CD4-positive, alpha-beta T cell treated with Interleukin-4 for 1 hour (primary cell): ENCODE measurements at regions not wholly inside any gene's neighbourhood (a gene's known extent, or its start where the extent isn't known, plus 50 kb on each side); places are given as distances from the start of the nearest gene placed in this dataset.
"Not testable (repeated sequence)": the region's sequence is repeated elsewhere in the genome, so short reads cannot be mapped to it uniquely, and the experiment has no call there.

Experiments
- DNase-seq, 2 donors: peaks; one replicate each; pipeline ENCODE4 v3.0.0-alpha.2; 2020 to 2022

DNA sequence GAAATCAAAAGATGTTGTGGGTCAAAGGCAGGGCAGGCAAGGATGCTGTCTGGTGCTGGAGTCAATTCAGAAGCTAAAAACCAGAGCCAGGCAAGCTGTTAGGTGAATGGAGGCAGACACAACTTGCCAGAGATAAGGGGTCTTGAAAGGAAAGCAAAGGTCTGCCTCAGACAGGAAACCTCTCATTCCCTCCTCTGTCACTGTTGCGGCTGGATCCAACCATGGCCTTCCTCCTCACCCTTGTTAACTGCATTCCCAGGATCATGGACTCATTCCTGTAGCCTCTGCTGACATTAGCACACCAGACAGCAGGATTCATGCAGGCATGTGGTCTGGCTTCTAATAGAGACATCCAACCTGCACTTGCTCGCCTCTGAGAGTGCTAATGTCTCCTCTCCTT lies 186.7 kb upstream of the HS3ST3A1 start:
- DNase-seq, result no peak

- no peak for DNase-seq
Observed at GRCh38 chr17:13792314-13792713, 190.6 kb upstream of the HS3ST3A1 start.

- DNase-seq, result no peak
Observed at GRCh38 chr17:13793951-13794350, 192.2 kb upstream of the HS3ST3A1 start.

- no peak for DNase-seq
Observed at GRCh38 chr17:13797863-13798262, 196.1 kb upstream of the HS3ST3A1 start.

- DNase-seq, result no peak
Observed at GRCh38 chr17:13806092-13806491, 204.4 kb upstream of the HS3ST3A1 start.

DNA sequence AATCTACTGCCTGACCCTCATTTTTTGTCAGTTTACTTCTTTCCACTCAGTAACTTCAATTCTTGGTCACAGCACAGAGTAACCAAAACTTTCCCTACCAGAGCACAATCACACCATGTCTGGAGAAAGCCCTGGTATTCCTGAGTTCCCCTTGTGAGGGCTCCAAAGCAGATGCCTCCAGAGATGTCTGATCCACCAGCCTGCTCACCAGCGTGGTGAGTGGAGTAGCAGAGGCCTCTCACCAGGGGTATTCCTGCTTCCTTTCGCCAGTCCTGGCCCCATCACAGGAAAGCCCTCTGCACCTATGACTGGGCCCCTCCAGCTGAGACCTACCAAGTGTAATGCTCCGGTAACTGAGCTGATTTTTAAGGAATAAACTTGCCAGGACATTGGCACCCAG lies 205.4 kb upstream of the HS3ST3A1 start:
- no peak for DNase-seq

- DNase-seq, result no peak
Observed at GRCh38 chr17:13812350-13812749, 210.6 kb upstream of the HS3ST3A1 start.

DNA sequence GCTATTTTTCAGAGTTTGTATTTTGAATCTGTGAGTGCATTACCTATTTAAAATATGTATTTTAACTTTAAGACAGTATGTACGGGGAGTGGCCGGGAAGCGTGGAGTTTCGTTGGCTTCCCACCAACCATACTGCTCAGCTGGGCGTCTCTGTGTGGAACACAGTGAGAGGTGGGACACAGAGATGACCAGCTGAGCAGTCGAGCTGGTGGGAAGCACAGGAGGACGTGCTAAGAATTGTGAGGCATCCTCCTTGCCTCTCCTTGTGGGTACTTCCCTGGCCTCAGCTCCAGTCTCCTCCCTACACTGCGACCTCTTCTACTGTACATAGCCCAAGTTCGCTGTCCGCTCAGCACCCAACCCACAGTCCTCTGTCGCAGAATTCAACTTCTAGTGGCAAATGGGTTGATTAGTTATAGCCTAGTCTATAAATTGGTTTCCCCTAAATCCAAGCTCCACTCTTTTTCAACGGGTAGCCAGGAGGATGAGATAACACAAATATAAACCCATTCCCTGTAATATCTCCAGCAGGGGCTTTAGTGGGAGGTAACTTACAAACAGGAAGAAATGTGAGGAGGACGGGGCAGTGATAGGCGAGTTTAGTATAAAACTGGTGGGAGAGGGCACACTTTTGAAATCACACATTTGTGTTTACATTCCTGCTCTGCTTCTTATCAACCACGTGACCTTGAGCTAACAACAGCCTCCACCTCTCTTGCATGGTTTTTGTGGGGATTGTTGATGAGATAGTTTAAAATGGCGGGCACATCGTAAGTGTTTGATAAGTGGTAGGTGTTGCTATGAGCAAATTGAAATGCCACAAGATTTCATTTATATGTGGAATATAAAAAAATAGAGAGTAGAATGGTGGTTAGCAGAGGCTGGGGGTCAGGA lies 211.9 kb upstream of the HS3ST3A1 start:
- DNase-seq, result no peak

GRCh38 chr17:13822700-13823099 lies 221.0 kb upstream of the HS3ST3A1 start:
- no peak for DNase-seq

DNA sequence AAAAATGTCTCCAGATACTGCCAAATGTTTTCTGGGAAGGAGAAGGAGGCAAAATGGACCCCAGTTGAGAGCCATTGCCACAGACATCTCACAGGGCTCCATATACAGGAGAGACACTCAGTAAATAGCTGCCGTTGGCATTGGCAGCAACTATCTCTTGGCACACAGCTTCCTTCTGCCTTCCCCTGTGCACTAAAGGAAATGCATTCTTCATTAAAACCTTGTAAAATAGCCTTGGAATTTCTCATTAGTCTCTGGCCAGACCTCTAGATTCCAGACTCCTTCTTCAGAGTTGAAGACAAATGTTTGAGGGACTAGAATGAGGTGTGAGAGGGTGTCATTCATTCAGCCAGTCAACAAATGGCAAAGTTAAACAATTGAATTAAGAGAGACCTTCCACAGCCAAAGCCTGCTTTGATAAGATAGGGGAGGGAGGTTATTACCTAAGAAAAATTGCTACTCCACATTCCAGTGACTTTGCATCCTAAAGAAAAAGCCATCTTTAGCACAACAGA lies 223.9 kb upstream of the HS3ST3A1 start:
- DNase-seq, result no peak

- no peak for DNase-seq
Observed at GRCh38 chr17:13827118-13827517, 225.4 kb upstream of the HS3ST3A1 start.

DNA sequence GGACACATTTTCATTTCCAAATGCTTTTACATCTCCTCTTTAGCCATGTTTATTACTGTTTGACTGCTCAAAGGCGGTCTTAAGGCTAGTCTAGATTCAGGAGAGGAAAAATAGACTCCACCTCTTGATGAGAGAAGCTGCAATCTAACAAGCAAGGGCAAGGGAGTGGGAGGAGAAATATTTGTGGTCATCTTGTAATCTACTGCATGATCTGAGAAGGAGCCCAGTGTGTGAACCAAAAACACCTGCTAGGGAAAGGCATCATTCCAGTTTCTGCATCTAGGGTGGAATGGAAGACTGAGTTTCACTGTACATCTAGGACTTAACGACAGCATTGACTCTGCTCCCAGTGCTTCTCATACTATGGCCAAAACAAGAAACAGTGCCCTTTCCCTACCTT lies 232.2 kb upstream of the HS3ST3A1 start:
- no peak for DNase-seq

DNA sequence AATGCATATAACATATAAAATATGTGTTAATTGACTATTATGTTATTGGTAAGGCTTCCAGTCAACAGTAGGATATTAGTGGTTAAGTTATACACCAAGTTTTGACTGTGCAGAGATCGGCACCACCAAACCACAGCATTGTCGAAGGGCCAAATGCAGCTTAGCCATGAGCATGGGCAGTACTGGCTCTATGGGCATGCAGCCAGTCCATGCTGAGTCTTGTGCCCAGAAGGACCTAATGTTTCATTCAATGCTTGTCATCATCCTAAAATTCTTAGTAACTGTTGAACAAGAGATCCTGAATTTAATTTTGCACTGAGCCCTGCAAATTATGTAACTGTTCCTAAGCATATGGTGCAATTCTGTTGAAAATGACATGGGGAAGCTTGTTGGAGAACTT lies 233.4 kb upstream of the HS3ST3A1 start:
- DNase-seq, result no peak

GRCh38 chr17:13837417-13837816 lies 231.9 kb upstream of the COX10 start:
- DNase-seq, result no peak

DNA sequence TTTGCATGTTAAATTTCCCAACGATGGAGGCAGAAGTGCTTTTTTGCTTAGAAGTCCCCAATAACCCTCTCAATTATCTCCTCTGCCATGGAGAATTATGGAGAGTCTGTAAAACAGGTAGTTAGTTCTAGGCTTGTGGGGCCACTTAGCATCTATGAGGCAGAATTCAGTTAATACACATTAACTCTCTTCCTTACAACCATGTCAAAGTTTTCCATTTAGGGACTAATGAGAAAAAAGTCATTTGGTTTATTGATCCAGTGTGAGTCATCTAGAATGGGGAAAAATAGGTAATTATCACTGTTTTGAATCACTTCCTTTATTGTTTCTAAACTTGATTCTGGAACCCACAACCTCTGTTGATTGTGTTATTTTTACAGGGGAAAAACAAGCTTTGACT lies 229.1 kb upstream of the COX10 start:
- DNase-seq, result no peak

- no peak for DNase-seq
Observed at GRCh38 chr17:13843862-13844635, 225.3 kb upstream of the COX10 start.

- DNase-seq, result no peak
Observed at GRCh38 chr17:13851889-13852288, 217.4 kb upstream of the COX10 start.

GRCh38 chr17:13855730-13856129 lies 213.6 kb upstream of the COX10 start:
- not testable (repeated sequence) for DNase-seq

- peak in 1 of 2 donors; percentile 15 for DNase-seq
Observed at GRCh38 chr17:13862346-13862745, 207.0 kb upstream of the COX10 start.

GRCh38 chr17:13863436-13863835 lies 205.9 kb upstream of the COX10 start:
- DNase-seq, result no peak

- DNase-seq, result no peak
Observed at GRCh38 chr17:13864521-13864920, 204.8 kb upstream of the COX10 start.

DNA sequence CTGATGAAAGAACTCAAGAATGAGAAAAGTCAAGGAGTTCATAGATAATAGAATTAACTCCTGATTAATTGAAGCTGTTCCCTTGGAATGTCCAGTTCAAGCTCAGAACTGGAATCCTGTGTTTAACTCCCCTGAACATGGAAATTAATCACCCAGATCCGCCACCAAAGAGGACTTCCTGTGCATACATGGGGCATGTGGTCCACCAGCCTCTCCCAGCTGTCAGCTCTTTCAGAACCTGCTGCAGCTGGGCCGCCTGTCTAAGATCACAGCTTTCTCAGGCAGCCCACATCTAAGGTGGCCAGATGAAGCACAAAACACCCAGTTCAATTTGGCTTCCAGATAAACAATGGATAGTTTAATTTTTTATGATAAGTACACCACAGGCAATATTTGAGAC lies 203.7 kb upstream of the COX10 start:
- no peak for DNase-seq

DNA sequence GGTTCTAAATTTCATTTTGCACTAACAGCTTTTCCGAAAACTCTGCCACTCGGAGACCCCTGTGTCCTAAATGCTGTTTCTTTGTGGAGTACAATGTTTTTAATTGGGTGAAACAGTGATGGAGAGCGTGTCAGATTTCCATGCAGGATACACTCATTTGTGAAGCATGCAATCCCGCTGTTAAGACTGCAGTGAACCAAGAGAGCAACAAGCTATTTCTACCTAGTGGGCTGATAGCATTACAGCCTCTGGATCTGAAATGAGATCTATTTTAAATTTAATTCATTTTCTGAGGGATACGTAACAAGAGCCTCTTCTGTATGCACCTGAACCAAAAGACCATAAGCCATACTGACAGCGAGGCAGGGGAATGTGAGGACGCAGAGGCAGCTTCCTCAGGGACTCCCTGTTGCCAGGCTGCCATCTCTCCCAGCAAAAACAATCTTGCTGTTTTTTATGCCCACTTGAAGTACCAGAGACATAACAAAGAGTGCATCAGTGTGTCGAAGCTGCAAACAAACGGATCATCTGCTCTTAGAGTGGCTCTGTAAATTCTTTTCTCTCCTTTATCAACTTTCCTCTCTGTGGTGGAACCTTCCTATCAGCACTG lies 199.9 kb upstream of the COX10 start:
- no peak for DNase-seq

- no peak for DNase-seq
Observed at GRCh38 chr17:13871261-13871660, 198.0 kb upstream of the COX10 start.
